ENCODE measurements at regions not wholly inside any gene's neighbourhood (a gene's known extent, or its start where the extent isn't known, plus 50 kb on each side); places are given as distances from the start of the nearest gene placed in this dataset.
"Not testable (repeated sequence)": the region's sequence is repeated elsewhere in the genome, so short reads cannot be mapped to it uniquely, and the experiment has no call there.

DNA sequence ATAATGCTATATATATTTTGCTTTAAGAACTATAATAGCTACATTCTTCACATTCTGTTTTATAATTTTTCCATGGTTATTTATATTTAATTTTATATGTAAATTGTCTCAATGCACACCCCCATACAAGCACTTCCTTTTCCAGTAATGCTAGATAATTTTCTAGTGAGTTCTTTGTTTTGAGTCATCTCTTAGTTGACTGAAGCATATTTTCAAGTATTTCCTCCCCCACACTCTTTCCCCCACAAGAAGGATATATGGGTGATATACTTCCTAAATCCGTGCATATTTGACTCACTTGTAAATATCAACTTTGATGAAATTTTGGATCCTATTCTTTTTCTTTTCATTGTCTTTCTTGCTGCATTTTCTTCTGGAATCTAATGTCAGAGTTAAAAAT lies 82.1 kb upstream of the SRSF6 start:
- DNase-seq (ENCODE audit: extremely low read depth in 1 of 11, low read depth in 9 of 11, low spot score in 4 of 11): no peak

DNA sequence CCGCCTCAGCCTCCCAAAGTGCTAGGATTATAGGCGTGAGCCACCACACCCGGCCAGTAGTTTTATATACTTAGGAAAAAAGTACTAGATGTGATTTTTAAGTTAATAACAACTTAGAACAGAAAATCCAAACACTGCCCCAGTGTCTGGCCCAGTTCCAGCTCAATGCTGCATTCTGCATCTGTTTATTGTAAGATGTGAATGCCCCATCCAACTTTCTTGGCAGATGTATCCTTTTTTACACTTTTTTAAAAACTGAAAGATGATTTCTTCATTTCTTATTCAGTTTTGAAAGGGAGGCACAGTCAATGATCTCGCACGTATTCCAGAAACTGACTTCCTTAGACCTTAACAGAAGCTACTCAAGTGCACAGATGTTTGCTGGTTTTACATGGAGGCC lies 85.6 kb upstream of the SRSF6 start:
- DNase-seq (ENCODE audit: extremely low read depth in 1 of 11, low read depth in 9 of 11, low spot score in 4 of 11): no peak

GRCh38 chr20:43365691-43366090 lies 92.0 kb upstream of the SRSF6 start:
- DNase-seq (ENCODE audit: extremely low read depth in 1 of 11, low read depth in 9 of 11, low spot score in 4 of 11): no peak

DNA sequence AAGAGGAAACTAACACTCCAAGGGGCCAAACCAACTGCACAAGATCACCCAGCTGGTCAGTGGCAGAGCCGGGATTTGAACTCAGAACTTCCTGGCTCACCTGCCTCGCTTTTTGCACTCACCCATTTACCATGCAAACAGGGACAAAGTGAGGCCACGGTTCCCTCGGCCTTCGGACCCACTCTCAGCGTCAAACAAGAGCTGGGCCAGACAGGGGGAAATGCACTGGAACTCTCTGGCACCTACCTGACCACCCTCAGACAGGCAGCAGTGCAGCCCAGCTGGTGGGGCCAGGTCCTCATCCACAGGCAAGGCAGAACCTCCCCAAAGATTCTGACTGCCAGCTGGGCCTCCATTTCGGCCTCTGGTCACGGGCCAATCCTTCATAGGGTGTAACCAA lies 93.7 kb upstream of the SRSF6 start:
- no peak for DNase-seq (ENCODE audit: extremely low read depth in 1 of 11, low read depth in 9 of 11, low spot score in 4 of 11)

GRCh38 chr20:43363506-43363905 lies 94.2 kb upstream of the SRSF6 start:
- DNase-seq (ENCODE audit: extremely low read depth in 1 of 11, low read depth in 9 of 11, low spot score in 4 of 11): no peak

DNA sequence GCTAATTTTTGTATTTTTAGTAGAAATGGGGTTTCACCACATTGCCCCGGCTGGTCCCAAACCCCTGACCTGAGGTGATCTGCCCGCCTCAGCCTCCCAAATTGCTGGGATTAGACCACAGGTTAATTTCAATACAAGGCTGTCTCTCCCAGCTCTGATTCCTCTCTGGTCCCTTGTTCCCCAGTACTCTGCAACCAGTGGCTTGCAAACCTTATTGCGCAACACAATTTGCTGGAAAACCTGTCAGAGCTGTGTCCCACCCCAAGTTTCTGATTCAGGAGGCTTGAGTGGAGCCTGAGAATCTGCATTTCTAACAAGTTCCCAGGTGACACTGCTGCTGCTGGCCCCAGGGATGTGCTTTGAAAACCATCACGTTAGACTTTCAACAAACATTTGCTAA lies 96.2 kb upstream of the SRSF6 start:
- DNase-seq (ENCODE audit: extremely low read depth in 1 of 11, low read depth in 9 of 11, low spot score in 4 of 11): no peak

- no peak for DNase-seq (ENCODE audit: extremely low read depth in 1 of 11, low read depth in 9 of 11, low spot score in 4 of 11)
Observed at GRCh38 chr20:43360016-43360415, 97.7 kb upstream of the SRSF6 start.

GRCh38 chr20:43358811-43359210 lies 98.9 kb upstream of the SRSF6 start:
- no peak for DNase-seq (ENCODE audit: extremely low read depth in 1 of 11, low read depth in 9 of 11, low spot score in 4 of 11)

DNA sequence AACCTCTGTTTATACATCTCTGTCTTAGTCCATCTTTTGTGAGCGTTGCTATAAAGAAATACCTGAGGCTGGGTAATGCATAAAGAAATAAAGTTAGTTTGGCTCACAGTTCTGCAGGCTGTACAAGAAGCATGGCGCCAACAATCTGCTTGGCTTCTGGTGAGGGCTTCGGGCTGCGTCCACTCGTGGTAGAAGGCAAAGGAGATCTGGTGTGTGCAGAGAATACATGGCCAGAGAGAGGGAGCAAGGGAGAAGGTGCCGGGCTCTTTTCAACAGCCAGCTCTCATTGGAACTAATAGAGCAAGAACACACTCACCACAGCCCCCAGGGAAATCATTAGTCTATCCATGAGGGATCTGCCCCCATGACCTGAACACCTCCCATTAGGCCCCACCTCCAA lies 100.3 kb upstream of the SRSF6 start:
- no peak for DNase-seq (ENCODE audit: extremely low read depth in 1 of 11, low read depth in 9 of 11, low spot score in 4 of 11)

GRCh38 chr20:43355610-43356009 lies 102.1 kb upstream of the SRSF6 start:
- DNase-seq (ENCODE audit: extremely low read depth in 1 of 11, low read depth in 9 of 11, low spot score in 4 of 11): no peak

DNA sequence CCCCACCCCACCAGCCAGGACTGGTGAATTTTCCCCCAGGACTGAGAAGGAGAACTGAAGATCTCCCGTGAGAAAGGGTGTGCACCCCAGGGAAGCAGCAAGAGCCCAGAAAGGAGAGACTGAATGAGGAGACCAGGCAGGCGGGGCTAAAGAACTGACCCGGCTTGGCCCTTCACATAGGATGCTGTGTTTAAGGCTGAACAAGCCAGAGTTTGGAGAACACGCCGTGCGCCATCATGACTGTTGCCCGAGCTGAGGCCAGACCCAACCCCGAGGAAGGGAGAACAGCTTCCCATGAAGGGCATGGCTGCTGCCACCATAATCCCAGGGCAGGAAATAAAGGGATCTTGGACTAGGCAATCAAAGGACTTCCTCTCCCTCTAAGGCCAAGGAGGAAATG lies 104.7 kb upstream of the SRSF6 start:
- no peak for DNase-seq (ENCODE audit: extremely low read depth in 1 of 11, low read depth in 9 of 11, low spot score in 4 of 11)

GRCh38 chr20:43350694-43351093 lies 107.0 kb upstream of the SRSF6 start:
- not testable (repeated sequence) for DNase-seq (ENCODE audit: extremely low read depth in 1 of 11, low read depth in 9 of 11, low spot score in 4 of 11)

DNA sequence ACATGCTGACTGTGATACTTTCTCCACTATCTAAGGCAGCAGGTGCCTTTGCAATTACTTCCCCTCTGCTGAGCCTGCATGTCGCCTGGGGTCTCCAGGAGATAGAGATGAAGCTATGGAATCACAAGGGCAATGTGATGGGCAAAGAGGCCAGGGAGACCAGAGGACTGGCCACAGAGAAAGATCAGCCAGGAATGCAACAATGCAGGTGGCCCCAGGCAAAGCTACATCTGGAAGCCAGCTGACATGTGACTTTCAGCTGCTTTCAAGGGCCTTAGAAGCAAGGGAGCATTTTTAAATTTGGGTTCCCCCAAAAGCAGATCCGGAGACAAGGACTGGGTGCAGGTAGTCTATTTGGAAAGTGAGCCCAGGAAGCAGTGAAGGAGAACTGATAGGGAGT lies 107.9 kb upstream of the SRSF6 start:
- DNase-seq (ENCODE audit: extremely low read depth in 1 of 11, low read depth in 9 of 11, low spot score in 4 of 11): no peak

DNA sequence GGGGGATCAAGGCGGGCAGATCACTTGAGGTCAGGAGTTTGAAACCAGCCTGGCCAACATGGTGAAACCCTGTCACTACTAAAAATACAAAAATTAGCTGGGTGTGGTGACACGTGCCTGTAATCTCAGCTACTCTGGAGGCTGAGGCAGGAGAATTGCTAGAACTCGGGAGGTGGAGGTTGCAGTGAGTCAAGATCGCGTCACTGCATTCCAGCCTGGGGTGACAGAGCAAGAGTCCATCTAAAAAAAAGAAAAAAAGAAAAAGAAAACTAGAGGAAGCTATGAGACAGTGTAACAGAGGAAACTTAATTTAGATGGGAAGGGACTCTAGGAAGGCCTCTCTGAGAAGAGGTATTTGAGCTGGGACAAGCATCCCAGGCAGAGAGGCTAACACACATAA lies 109.9 kb upstream of the SRSF6 start:
- DNase-seq (ENCODE audit: extremely low read depth in 1 of 11, low read depth in 9 of 11, low spot score in 4 of 11): not testable (repeated sequence)

DNA sequence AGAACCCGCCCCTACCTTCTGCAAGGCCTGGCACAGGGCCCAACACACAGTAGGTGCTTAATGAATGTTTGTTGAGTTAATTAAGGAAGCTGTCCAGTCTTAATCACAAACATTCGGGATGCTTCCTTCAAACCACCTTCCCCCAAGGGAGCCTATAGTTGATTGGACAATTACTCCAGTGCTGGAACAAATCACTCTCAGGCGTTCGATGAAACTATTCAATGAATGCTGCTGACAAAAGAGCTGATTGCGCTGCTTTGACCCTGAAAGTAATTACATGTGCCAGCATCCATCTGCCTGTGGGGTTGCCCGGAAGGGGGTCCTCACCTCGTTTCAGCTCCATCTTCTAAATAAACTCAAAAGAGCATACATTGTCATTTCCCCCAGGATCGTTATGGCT lies 112.0 kb upstream of the SRSF6 start:
- no peak for DNase-seq (ENCODE audit: extremely low read depth in 1 of 11, low read depth in 9 of 11, low spot score in 4 of 11)

- no peak for DNase-seq (ENCODE audit: extremely low read depth in 1 of 11, low read depth in 9 of 11, low spot score in 4 of 11)
Observed at GRCh38 chr20:43341511-43341910, 116.2 kb upstream of the SRSF6 start.

GRCh38 chr20:43337036-43337435 lies 120.7 kb upstream of the SRSF6 start:
- DNase-seq (ENCODE audit: extremely low read depth in 1 of 11, low read depth in 9 of 11, low spot score in 4 of 11): no peak

DNA sequence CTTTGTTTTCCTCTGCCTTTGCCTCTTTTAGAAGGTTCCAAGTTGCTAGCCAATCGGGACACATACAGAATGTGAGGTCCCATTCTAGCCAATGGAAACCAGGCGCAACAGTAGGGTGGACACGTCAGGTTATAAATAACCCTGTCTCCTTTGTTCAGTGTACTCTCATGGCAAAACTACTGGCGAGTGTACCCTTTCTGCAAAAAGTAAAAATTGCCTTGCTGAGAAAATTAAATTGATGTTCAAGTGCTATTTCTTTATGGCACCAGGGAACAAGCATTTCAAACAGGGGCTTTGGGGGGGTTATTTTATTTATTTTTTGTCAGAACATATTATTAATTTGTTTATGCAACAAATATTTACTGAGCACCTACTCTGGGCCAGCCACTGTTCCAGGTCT lies 123.6 kb upstream of the SRSF6 start:
- no peak for DNase-seq (ENCODE audit: extremely low read depth in 1 of 11, low read depth in 9 of 11, low spot score in 4 of 11)

- no peak for DNase-seq (ENCODE audit: extremely low read depth in 1 of 11, low read depth in 9 of 11, low spot score in 4 of 11)
Observed at GRCh38 chr20:43331906-43332305, 125.8 kb upstream of the SRSF6 start.

GRCh38 chr20:43328697-43329096 lies 129.0 kb upstream of the SRSF6 start:
- DNase-seq (ENCODE audit: extremely low read depth in 1 of 11, low read depth in 9 of 11, low spot score in 4 of 11): no peak

DNA sequence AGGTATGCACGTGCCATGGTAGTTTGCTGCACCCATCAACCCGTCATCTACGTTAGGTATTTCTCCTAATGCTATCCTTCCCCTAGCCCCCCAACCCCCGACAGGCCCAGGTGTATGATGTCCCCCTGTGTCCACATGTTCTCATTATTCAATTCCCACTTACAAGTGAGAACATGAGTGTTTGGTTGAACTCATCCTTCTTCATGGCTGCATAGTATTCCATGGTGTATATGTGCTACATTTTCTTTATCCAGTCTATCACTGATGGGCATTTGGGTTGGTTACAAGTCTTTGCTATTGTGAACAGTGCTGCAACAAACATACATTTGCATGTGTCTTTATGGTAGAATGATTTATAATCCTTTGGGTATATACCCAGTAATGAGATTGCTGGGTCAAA lies 130.5 kb upstream of the SRSF6 start:
- DNase-seq (ENCODE audit: extremely low read depth in 1 of 11, low read depth in 9 of 11, low spot score in 4 of 11): not testable (repeated sequence)

DNA sequence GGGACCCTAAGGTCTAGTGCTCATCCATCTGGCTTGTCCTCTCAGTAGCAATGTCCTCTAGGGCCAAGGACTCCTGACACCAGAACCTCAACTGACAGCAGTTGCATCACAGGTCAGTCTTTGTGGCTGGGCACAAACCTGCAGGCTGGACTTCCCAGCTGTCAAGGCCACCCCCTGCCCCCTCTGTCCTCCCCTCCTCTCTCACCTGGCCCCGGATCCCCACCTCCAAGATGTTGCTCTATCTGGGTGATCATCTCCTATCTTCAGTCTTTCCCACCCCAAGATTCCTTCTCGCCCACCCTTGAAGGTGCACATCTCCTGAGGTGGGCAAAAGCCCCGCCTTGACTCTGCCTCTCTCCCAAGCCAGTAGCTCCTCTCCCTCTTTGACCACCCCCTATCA lies 131.8 kb upstream of the SRSF6 start:
- DNase-seq (ENCODE audit: extremely low read depth in 1 of 11, low read depth in 9 of 11, low spot score in 4 of 11): no peak
